Occipital lobe (tissue), 1 donor: ENCODE measurements at regions not wholly inside any gene's neighbourhood (a gene's known extent, or its start where the extent isn't known, plus 50 kb on each side); places are given as distances from the start of the nearest gene placed in this dataset.

Source experiments
- DNase-seq: peaks from one replicate; lab custom pipeline; 2025; lab: John Stamatoyannopoulos, UW

GRCh38 chr3:124529826-124530571 lies 200.3 kb upstream of the UMPS start:
- peak; percentile 23 for DNase-seq

GRCh38 chr3:124530916-124531315 lies 199.3 kb upstream of the UMPS start:
- DNase-seq: no peak

GRCh38 chr3:124532071-124532470 lies 198.2 kb upstream of the UMPS start:
- DNase-seq: no peak

GRCh38 chr3:124535306-124535705 lies 194.9 kb upstream of the UMPS start:
- no peak for DNase-seq

GRCh38 chr3:124540550-124541211 lies 189.6 kb upstream of the UMPS start:
- no peak for DNase-seq

GRCh38 chr3:124542214-124542869 lies 187.9 kb upstream of the UMPS start:
- no peak for DNase-seq

- DNase-seq: no peak
Measured at GRCh38 chr3:124545891-124546290, 184.4 kb upstream of the UMPS start.

GRCh38 chr3:124552224-124552623 lies 178.0 kb upstream of the UMPS start:
- DNase-seq: no peak

GRCh38 chr3:124553178-124553577 lies 177.1 kb upstream of the UMPS start:
- DNase-seq: no peak

- no peak for DNase-seq
Measured at GRCh38 chr3:124556636-124557035, 173.6 kb upstream of the UMPS start.

- no peak for DNase-seq
Measured at GRCh38 chr3:124557433-124558232, 172.6 kb upstream of the UMPS start.

GRCh38 chr3:124558991-124559845 lies 171.0 kb upstream of the UMPS start:
- DNase-seq: peak; percentile 74

GRCh38 chr3:124559846-124560574 lies 170.2 kb upstream of the UMPS start:
- DNase-seq: peak; percentile 58

- DNase-seq: no peak
Measured at GRCh38 chr3:124560666-124561215, 169.5 kb upstream of the UMPS start.

- DNase-seq: no peak
Measured at GRCh38 chr3:124562769-124563168, 167.5 kb upstream of the UMPS start.

- DNase-seq: no peak
Measured at GRCh38 chr3:124563376-124563775, 166.9 kb upstream of the UMPS start.

- peak; percentile 56 for DNase-seq
Measured at GRCh38 chr3:124565013-124565412, 165.2 kb upstream of the UMPS start.

- no peak for DNase-seq
Measured at GRCh38 chr3:124565551-124565950, 164.7 kb upstream of the UMPS start.

GRCh38 chr3:124566701-124567100 lies 163.6 kb upstream of the UMPS start:
- DNase-seq: no peak

- no peak for DNase-seq
Measured at GRCh38 chr3:124567179-124567578, 163.1 kb upstream of the UMPS start.
